ENCODE measurements at regions not wholly inside any gene's neighbourhood (a gene's known extent, or its start where the extent isn't known, plus 50 kb on each side); places are given as distances from the start of the nearest gene placed in this dataset. TPM values are rescaled to one million over a fixed set of nuclear protein-coding genes. Genes with fewer than 3 reads are reported as not detected.

Small RNA genes lying in the stretch of these regions (small RNA-seq; reads per million reads assigned to genes)
- not detected for gene RNU6-617P (ENCODE audit: insufficient read length, low read depth)
